OCI-M2 (cell line): ENCODE measurements at regions not wholly inside any gene's neighbourhood (a gene's known extent, or its start where the extent isn't known, plus 50 kb on each side); places are given as distances from the start of the nearest gene placed in this dataset.

Source experiments
- DNase-seq: peaks from one replicate; lab custom pipeline; 2025; ENCODE audit not compliant: unreplicated experiment; lab: John Stamatoyannopoulos, UW

- DNase-seq = no peak
Observed at GRCh38 chr15:47273864-47274263, 443.4 kb upstream of the SEMA6D start.

GRCh38 chr15:47283246-47283645 is 434.1 kb upstream of the SEMA6D start:
- no peak for DNase-seq

GRCh38 chr15:47288794-47289193 is 428.5 kb upstream of the SEMA6D start:
- DNase-seq = no peak

GRCh38 chr15:47289656-47290055 is 427.6 kb upstream of the SEMA6D start:
- no peak for DNase-seq

GRCh38 chr15:47291767-47292166 is 425.5 kb upstream of the SEMA6D start:
- DNase-seq = no peak

GRCh38 chr15:47292638-47293190 is 424.6 kb upstream of the SEMA6D start:
- DNase-seq = no peak

GRCh38 chr15:47293466-47294162 is 423.7 kb upstream of the SEMA6D start:
- no peak for DNase-seq

- no peak for DNase-seq
Observed at GRCh38 chr15:47294765-47295259, 422.5 kb upstream of the SEMA6D start.

- DNase-seq = no peak
Observed at GRCh38 chr15:47296881-47297280, 420.4 kb upstream of the SEMA6D start.

GRCh38 chr15:47299846-47300434 is 417.4 kb upstream of the SEMA6D start:
- DNase-seq = no peak

- DNase-seq = no peak
Observed at GRCh38 chr15:47300596-47300995, 416.7 kb upstream of the SEMA6D start.

- DNase-seq = no peak
Observed at GRCh38 chr15:47301481-47301880, 415.8 kb upstream of the SEMA6D start.

GRCh38 chr15:47304656-47305055 is 412.6 kb upstream of the SEMA6D start:
- no peak for DNase-seq

- DNase-seq = no peak
Observed at GRCh38 chr15:47312161-47312560, 405.1 kb upstream of the SEMA6D start.

- no peak for DNase-seq
Observed at GRCh38 chr15:47326410-47327333, 390.6 kb upstream of the SEMA6D start.

- DNase-seq = no peak
Observed at GRCh38 chr15:47331829-47332393, 385.4 kb upstream of the SEMA6D start.

- no peak for DNase-seq
Observed at GRCh38 chr15:47332481-47332880, 384.8 kb upstream of the SEMA6D start.

- no peak for DNase-seq
Observed at GRCh38 chr15:47333734-47334133, 383.6 kb upstream of the SEMA6D start.

- no peak for DNase-seq
Observed at GRCh38 chr15:47334805-47335535, 382.3 kb upstream of the SEMA6D start.

GRCh38 chr15:47337106-47337505 is 380.2 kb upstream of the SEMA6D start:
- DNase-seq = no peak
